Fibroblast of lung (primary cell): ENCODE measurements at regions not wholly inside any gene's neighbourhood (a gene's known extent, or its start where the extent isn't known, plus 50 kb on each side); places are given as distances from the start of the nearest gene placed in this dataset.

ENCODE experiments used
- DNase-seq, 2 donors: peaks; one replicate each; pipeline versions ENCODE4 v3.0.0 to v3.0.0-alpha.2; 2010; ENCODE audit warnings: low read depth in 2 of 2
- H2AFZ ChIP-seq: 2 replicates; pipeline ENCODE4 v1.5.1; 2012; ENCODE audit warnings: low read length, control low read depth, inconsistent platforms
- H3K27ac ChIP-seq: 2 replicates; pipeline ENCODE4 v1.5.1; 2011; ENCODE audit warnings: low read length, control low read depth; ENCODE audit not compliant: insufficient read depth
- H3K27me3 ChIP-seq: 2 replicates; pipeline ENCODE4 v1.5.1; 2011; ENCODE audit warnings: mild to moderate bottlenecking, low read length; ENCODE audit not compliant: control insufficient read depth, insufficient read depth
- H3K36me3 ChIP-seq: 2 replicates; pipeline ENCODE4 v1.5.1; 2011; ENCODE audit warnings: low read length; ENCODE audit not compliant: control insufficient read depth, insufficient read depth
- H3K4me1 ChIP-seq: 2 replicates; pipeline ENCODE4 v1.5.1; 2011; ENCODE audit warnings: low read length; ENCODE audit not compliant: control insufficient read depth, insufficient read depth; ENCODE audit errors: extremely low read depth
- H3K4me2 ChIP-seq: 2 replicates; pipeline ENCODE4 v1.5.1; 2011; ENCODE audit warnings: low read length, control low read depth; ENCODE audit not compliant: insufficient read depth; ENCODE audit errors: extremely low read depth
- H3K4me3 ChIP-seq, 4 experiments: fragments of 200-600 bp in 1 of 4; sonication (generic) in 1 of 4; replicated peaks in 1 of 4; 2 replicates each; pipeline ENCODE4 v1.5.1; 2011 to 2016; ENCODE audit warnings: low read length in 4 of 4, low read depth in 3 of 4, mild to moderate bottlenecking in 3 of 4, control low read depth in 2 of 4, inconsistent platforms in 1 of 4, mixed read lengths in 1 of 4; ENCODE audit not compliant: insufficient read depth in 1 of 4; ENCODE audit errors: control extremely low read depth in 1 of 4
- H3K79me2 ChIP-seq: 2 replicates; pipeline ENCODE4 v1.5.1; 2012; ENCODE audit warnings: mild to moderate bottlenecking, low read length, inconsistent platforms; ENCODE audit not compliant: control insufficient read depth, insufficient read depth
- H3K9ac ChIP-seq: 2 replicates; pipeline ENCODE4 v1.5.1; 2011; ENCODE audit warnings: mild to moderate bottlenecking, low read length, control low read depth; ENCODE audit not compliant: insufficient read depth
- H3K9me3 ChIP-seq: 2 replicates; pipeline ENCODE4 v1.5.1; 2012; ENCODE audit warnings: low read depth, low read length; ENCODE audit not compliant: control insufficient read depth, insufficient read depth
- H4K20me1 ChIP-seq: 2 replicates; pipeline ENCODE4 v1.5.1; 2011; ENCODE audit warnings: low read length; ENCODE audit not compliant: control insufficient read depth, insufficient read depth; ENCODE audit errors: extremely low read depth
- CTCF ChIP-seq, 2 donors: IDR thresholded peaks in 1 of 2; conservative IDR thresholded peaks in 1 of 2; 1 replicate in 1 of 2; 2 replicates in 1 of 2; pipeline ENCODE4 v1.5.1; 2011 to 2012; ENCODE audit warnings: low read length in 2 of 2, control low read depth in 1 of 2, inconsistent platforms in 1 of 2, low read depth in 1 of 2, mild to moderate bottlenecking in 1 of 2
- EZH2 ChIP-seq: IDR thresholded peaks from 2 replicates; pipeline ENCODE4 v1.5.1; 2012; ENCODE audit warnings: low read length, control low read depth, mild to moderate bottlenecking; ENCODE audit errors: missing control alignments

GRCh38 chr20:24751551-24751950 lies 197.5 kb upstream of the CST7 start:
- Histone ChIP-seq H3K36me3 (no peaks in the 10 kb centered on the region), H3K4me1 (no peaks in the 10 kb centered on the region), H3K79me2 (no peaks in the 10 kb centered on the region), H2AFZ (no peak overlapping the region), H3K9ac (no peak overlapping the region), H3K27ac (no peak overlapping the region), H3K4me2 (no peak overlapping the region), H3K4me3 (no peak overlapping the region), H4K20me1 (no peaks in the 10 kb centered on the region), H3K9me3 (no peaks in the 10 kb centered on the region), H3K27me3 (peaks cover 3% of the 10 kb centered on the region)
- DNase-seq, result no peak
- TF ChIP-seq EZH2 (no peak), CTCF (conservative IDR thresholded peaks at IDR 0.05 in 1 of 2, IDR thresholded peaks at IDR 0.05 in 1 of 2; ENCODE audit: low read depth in 1 of 2, low read length in 2 of 2) (no peak)

- H2AFZ ChIP-seq, result no peak overlapping the region
- TF ChIP-seq EZH2, result no peak
- TF ChIP-seq CTCF (conservative IDR thresholded peaks at IDR 0.05 in 1 of 2, IDR thresholded peaks at IDR 0.05 in 1 of 2; ENCODE audit: low read depth in 1 of 2, low read length in 2 of 2), result no peak
- no peaks in the 10 kb centered on the region for H3K9me3 ChIP-seq
- no peak overlapping the region for H3K27ac ChIP-seq
- peaks cover 4% of the 10 kb centered on the region for H3K27me3 ChIP-seq
- no peak overlapping the region for H3K4me2 ChIP-seq
- H4K20me1 ChIP-seq, result no peaks in the 10 kb centered on the region
- H3K4me3 ChIP-seq, result no peak overlapping the region
- H3K36me3 ChIP-seq, result no peaks in the 10 kb centered on the region
- no peak for DNase-seq
- H3K4me1 ChIP-seq, result no peaks in the 10 kb centered on the region
- no peak overlapping the region for H3K9ac ChIP-seq
- H3K79me2 ChIP-seq, result no peaks in the 10 kb centered on the region
These were observed 196.5 kb upstream of the CST7 start for GRCh38 chr20:24752612-24753011.

GRCh38 chr20:24753130-24753529 lies 195.9 kb upstream of the CST7 start:
- no peaks in the 10 kb centered on the region for H3K9me3 ChIP-seq
- no peak overlapping the region for H3K4me2 ChIP-seq
- no peak overlapping the region for H3K27ac ChIP-seq
- no peaks in the 10 kb centered on the region for H3K4me1 ChIP-seq
- H3K79me2 ChIP-seq, result no peaks in the 10 kb centered on the region
- H3K4me3 ChIP-seq, result no peak overlapping the region
- no peaks in the 10 kb centered on the region for H4K20me1 ChIP-seq
- TF ChIP-seq CTCF (conservative IDR thresholded peaks at IDR 0.05 in 1 of 2, IDR thresholded peaks at IDR 0.05 in 1 of 2; ENCODE audit: low read depth in 1 of 2, low read length in 2 of 2) (no peak), EZH2 (no peak)
- no peak for DNase-seq
- no peaks in the 10 kb centered on the region for H3K36me3 ChIP-seq
- H3K9ac ChIP-seq, result no peak overlapping the region
- H2AFZ ChIP-seq, result no peak overlapping the region
- H3K27me3 ChIP-seq, result peaks cover 2% of the 10 kb centered on the region
